Activated CD4-positive, alpha-beta T cell treated with anti-CD3 and anti-CD28 coated beads, Interleukin-2, amount 10 ng/mL, durations not matched to agents 7 days and 5 days (primary cell): ENCODE measurements at regions not wholly inside any gene's neighbourhood (a gene's known extent, or its start where the extent isn't known, plus 50 kb on each side); places are given as distances from the start of the nearest gene placed in this dataset.

Experiments used
- CTCF ChIA-PET: fragments of 350-600 bp; sonication (Branson Sonifier 250); formaldehyde crosslinking; loops from one replicate; lab custom pipeline; 2021; ENCODE audit warnings: antibody characterized with exemption; lab: Charles Lee
- POLR2A ChIA-PET: fragments of 350-600 bp; sonication (Branson Sonifier 250); formaldehyde crosslinking; loops from one replicate; lab custom pipeline; 2021; ENCODE audit warnings: antibody characterized with exemption; lab: Charles Lee
- DNase-seq: peaks from one replicate; pipeline ENCODE4 v3.0.0-alpha.2; 2020
- H3K27ac Mint-ChIP-seq: one replicate; pipeline ENCODE4 v1.8.0; 2021; ENCODE audit warnings: mild to moderate bottlenecking, moderate library complexity, mixed read lengths
- H3K27me3 Mint-ChIP-seq: one replicate; pipeline ENCODE4 v1.8.0; 2021; ENCODE audit warnings: mixed read lengths
- H3K36me3 Mint-ChIP-seq: one replicate; pipeline ENCODE4 v1.8.0; 2021; ENCODE audit warnings: low read depth, mixed read lengths
- H3K4me1 Mint-ChIP-seq: one replicate; pipeline ENCODE4 v1.8.0; 2021; ENCODE audit warnings: mixed read lengths
- H3K4me3 Mint-ChIP-seq: one replicate; pipeline ENCODE4 v1.8.0; 2021; ENCODE audit warnings: mild to moderate bottlenecking, moderate library complexity, mixed read lengths
- H3K9me3 Mint-ChIP-seq: one replicate; pipeline ENCODE4 v1.8.0; 2021; ENCODE audit warnings: mixed read lengths

- Mint-ChIP-seq H3K36me3 (peaks cover 4% of the 10 kb centered on the region), H3K27ac (peak overlapping the region; percentile 78), H3K4me3 (no peak overlapping the region), H3K9me3 (no peaks in the 10 kb centered on the region), H3K27me3 (peaks cover 21% of the 10 kb centered on the region), H3K4me1 (peaks cover 43% of the 10 kb centered on the region)
- ChIA-PET POLR2A (no interaction called here), CTCF (interaction anchor here (0.9 to 2.1 kb wide), 3 partner anchors 11 to 200 kb away, joined by 3 to 11 read pairs (median 5); no protein-coding TSS in a partner anchor)
- no peak for DNase-seq
These were observed 59.5 kb downstream of the ZIC5 start for GRCh38 chr13:99911965-99912566.

DNA sequence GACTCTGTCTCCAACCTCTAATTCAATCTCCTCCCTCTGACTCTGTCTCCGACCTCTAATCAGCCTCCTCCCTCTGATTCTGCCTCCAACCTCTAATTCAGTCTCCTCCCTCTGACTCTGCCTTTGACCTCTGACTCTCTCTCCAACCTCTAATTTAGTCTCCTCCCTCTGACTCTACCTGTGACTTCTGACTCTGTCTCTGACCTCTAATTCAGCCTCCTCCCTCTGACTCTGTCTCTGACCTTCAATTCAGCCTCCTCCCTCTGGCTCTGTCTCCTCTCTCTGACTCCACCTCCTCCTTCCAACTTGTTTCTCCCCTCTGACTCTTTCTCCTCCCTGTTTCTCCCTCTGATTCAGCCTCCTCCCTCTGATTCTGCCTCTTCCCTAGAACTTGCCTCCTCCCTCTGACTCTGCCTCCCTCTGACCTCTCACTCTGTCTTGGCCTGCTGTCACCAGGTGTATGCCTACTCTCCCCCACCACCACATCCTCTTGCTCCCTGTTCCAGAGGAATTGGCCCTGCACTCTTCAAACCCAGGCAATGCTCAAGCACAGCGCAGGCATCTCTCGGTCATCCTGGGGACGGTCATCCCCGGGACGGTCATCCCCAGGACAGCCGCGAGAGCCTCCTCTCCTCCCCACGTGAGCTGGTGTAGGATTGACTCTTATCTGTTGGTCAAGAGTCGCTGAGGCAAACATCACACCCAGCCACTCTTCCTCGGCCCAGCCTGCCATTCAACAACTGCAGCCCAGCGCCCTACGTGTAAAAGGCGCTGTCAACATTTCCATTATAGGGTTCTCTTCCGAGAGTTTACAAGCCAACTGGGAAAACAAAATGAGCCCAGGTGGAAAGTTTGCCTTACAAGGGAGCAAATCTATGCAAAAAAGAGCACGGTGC, 60.2 kb downstream of the ZIC5 start:
- Mint-ChIP-seq H3K27me3 (peaks cover 21% of the 10 kb centered on the region), H3K27ac (peak overlapping the region; percentile 78), H3K9me3 (no peaks in the 10 kb centered on the region), H3K4me1 (peaks cover 40% of the 10 kb centered on the region), H3K4me3 (no peak overlapping the region), H3K36me3 (peaks cover 4% of the 10 kb centered on the region)
- no peak for DNase-seq
- ChIA-PET CTCF (interaction anchor here (0.6 to 2.1 kb wide), 6 partner anchors 10 to 240 kb away, joined by 3 to 11 read pairs (median 3); no protein-coding TSS in a partner anchor), POLR2A (no interaction called here)

- Mint-ChIP-seq H3K9me3 (no peaks in the 10 kb centered on the region), H3K27me3 (peaks cover 25% of the 10 kb centered on the region), H3K27ac (peak overlapping the region; percentile 69), H3K4me1 (peaks cover 34% of the 10 kb centered on the region), H3K4me3 (no peak overlapping the region), H3K36me3 (peaks cover 4% of the 10 kb centered on the region)
- no peak for DNase-seq
- POLR2A ChIA-PET, result no interaction called here
- CTCF ChIA-PET, result interaction anchor here (0.6 to 0.9 kb wide), 3 partner anchors 9 to 160 kb away, joined by 3 read pairs; no protein-coding TSS in a partner anchor
These were observed 61.5 kb downstream of the ZIC5 start for GRCh38 chr13:99909836-99910619.

DNA sequence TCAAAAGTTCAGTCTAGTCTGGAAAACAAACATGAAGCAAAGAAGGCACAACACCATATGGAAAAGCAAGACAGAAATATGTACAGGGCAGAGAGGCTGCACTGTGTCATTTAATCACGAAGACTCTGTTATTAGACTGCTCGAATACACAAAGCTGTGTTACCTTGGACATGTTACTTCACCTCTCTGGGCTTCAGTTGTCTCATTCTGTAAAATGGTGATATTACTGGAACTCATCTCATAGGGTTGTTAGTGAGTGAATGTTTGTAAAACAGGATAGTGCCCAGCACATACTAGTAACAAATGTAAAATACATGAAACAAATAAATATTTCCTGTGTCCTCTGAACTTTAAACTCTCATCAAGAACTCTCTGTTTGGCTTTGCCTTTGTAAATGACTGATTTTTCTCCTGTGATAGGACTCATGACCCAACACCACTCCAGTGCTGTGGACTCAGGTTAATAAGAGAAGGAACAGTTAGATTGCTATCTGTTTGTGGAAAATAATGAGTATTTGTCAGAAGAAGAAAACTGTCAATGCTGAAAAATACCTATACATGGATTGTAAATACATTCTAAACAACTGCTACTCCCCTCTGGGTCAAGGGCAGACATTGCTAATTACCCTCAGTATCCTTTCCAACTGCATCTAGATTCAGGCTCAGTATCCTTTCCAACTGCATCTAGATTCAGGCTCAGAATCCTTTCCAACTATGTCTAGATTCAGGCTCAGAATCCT, 62.3 kb downstream of the ZIC5 start:
- DNase-seq, result no peak
- Mint-ChIP-seq H3K9me3 (no peaks in the 10 kb centered on the region), H3K27ac (no peak overlapping the region), H3K4me3 (no peak overlapping the region), H3K36me3 (peaks cover 4% of the 10 kb centered on the region), H3K27me3 (peaks cover 27% of the 10 kb centered on the region), H3K4me1 (peaks cover 30% of the 10 kb centered on the region)
- POLR2A ChIA-PET, result no interaction called here
- CTCF ChIA-PET, result interaction anchor here (0.7 kb wide), 1 partner anchor 47 kb away, joined by 3 read pairs; no protein-coding TSS in a partner anchor

DNA sequence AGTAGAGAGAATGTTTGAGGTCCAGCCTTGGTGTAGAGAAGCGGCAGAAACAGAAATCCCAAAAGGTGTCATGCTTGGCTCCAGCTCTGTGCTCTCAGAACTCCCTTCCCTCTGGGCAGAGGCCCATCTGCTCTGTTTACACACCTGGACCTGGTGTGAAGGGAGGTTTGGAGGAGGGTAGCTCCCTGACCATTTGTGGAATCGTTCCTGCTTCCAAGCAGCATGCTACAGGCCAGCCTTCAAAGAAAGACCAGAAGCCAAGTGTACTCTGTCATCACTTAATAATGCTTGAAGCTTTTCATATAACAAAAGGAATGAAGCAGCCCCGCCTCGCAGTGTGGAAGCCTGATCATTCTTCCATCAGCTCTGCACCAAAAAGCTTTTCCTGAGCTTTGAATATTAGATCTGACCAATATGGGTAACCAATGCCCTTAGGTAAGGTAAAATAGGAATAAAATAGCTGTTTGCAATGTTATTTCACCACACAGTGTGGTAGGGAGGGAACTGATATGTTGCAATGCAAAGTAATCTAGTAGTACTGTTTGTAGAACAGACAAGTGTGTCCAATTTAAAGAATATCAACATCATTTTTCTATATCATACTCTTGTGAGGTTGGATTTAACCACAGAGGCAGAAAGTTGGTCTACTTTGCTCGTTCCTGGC, 63.3 kb downstream of the ZIC5 start:
- POLR2A ChIA-PET, result no interaction called here
- peaks cover 30% of the 10 kb centered on the region for H3K27me3 Mint-ChIP-seq

GRCh38 chr13:99907627-99908026, 63.9 kb downstream of the ZIC5 start:
- ChIA-PET CTCF (interaction anchor here (1.3 to 1.5 kb wide), 3 partner anchors 9 to 10 kb away, joined by 4 to 6 read pairs (median 6); no protein-coding TSS in a partner anchor), POLR2A (no interaction called here)
- Mint-ChIP-seq H3K36me3 (peaks cover 4% of the 10 kb centered on the region), H3K4me1 (peaks cover 22% of the 10 kb centered on the region), H3K27me3 (peaks cover 35% of the 10 kb centered on the region), H3K27ac (no peak overlapping the region), H3K4me3 (no peak overlapping the region), H3K9me3 (no peaks in the 10 kb centered on the region)
- DNase-seq, result no peak

More for the DNA sequence above, 63.3 kb downstream of the ZIC5 start:
- Mint-ChIP-seq H3K4me3 (no peak overlapping the region), H3K36me3 (peaks cover 4% of the 10 kb centered on the region), H3K9me3 (no peaks in the 10 kb centered on the region), H3K27ac (no peak overlapping the region), H3K4me1 (peaks cover 25% of the 10 kb centered on the region)
- CTCF ChIA-PET, result interaction anchor here (0.7 to 1.5 kb wide), 4 partner anchors 8 to 48 kb away, joined by 3 to 6 read pairs (median 5); no protein-coding TSS in a partner anchor
- no peak for DNase-seq

DNA sequence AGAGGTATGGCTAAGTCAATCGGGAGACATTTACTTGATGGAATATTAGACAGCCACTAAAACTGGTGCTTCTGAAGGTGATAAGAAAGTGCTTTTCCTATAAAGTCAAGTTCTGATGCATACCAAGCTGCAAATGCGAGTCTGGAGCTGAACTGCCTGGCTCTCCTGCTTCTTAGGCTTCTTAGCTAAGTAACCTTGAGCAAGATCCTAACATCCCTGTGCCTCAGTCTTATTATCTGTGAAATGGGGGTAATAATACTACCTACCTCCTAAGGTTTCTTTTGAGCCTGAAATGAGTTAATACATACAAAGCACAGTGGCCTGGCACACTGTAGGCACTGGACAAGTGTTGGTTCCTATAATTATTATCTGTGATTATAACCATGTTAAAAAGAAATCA, 64.5 kb downstream of the ZIC5 start:
- Mint-ChIP-seq H3K27ac (no peak overlapping the region), H3K4me1 (peaks cover 18% of the 10 kb centered on the region), H3K36me3 (peaks cover 4% of the 10 kb centered on the region), H3K27me3 (peaks cover 37% of the 10 kb centered on the region), H3K4me3 (no peak overlapping the region), H3K9me3 (no peaks in the 10 kb centered on the region)
- CTCF ChIA-PET, result interaction anchor here (1.5 kb wide), 2 partner anchors 8 to 9 kb away, joined by 4 to 6 read pairs; no protein-coding TSS in a partner anchor
- POLR2A ChIA-PET, result no interaction called here
- no peak for DNase-seq

- Mint-ChIP-seq H3K27me3 (peaks cover 41% of the 10 kb centered on the region), H3K27ac (no peak overlapping the region), H3K4me3 (no peak overlapping the region), H3K9me3 (no peaks in the 10 kb centered on the region), H3K36me3 (no peaks in the 10 kb centered on the region), H3K4me1 (peaks cover 6% of the 10 kb centered on the region)
- ChIA-PET POLR2A (no interaction called here), CTCF (no interaction called here)
- no peak for DNase-seq
These were observed 65.8 kb downstream of the ZIC5 start for GRCh38 chr13:99905814-99906213.

DNA sequence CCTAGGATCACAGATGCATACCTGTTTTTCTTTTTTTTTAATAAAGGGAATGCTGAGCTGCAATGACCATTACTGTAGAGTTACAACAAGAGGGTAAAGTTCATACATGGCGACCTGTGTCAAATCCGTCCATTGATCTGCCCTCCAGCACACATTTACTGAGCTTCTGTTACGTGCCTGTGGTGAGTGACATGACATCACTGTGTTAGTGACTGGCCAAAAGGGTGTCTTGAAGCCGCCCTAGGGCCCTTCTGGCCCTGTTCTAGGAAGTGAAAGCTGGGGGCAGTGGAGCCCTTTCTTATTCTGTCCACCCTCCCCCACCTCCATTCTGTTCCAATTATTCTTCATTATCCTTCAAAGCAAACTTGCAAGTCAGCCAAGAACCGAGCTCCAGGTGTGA, 66.3 kb downstream of the ZIC5 start:
- Mint-ChIP-seq H3K9me3 (no peaks in the 10 kb centered on the region), H3K4me3 (no peak overlapping the region), H3K27me3 (peaks cover 44% of the 10 kb centered on the region), H3K4me1 (peaks cover 8% of the 10 kb centered on the region), H3K27ac (no peak overlapping the region), H3K36me3 (no peaks in the 10 kb centered on the region)
- CTCF ChIA-PET, result interaction anchor here (0.5 to 0.8 kb wide), 2 partner anchors 249 to 828 kb away, joined by 3 to 5 read pairs; no protein-coding TSS in a partner anchor
- POLR2A ChIA-PET, result no interaction called here
- DNase-seq, result no peak

GRCh38 chr13:99903140-99903539, 68.4 kb downstream of the ZIC5 start:
- ChIA-PET POLR2A (no interaction called here), CTCF (no interaction called here)
- no peak overlapping the region for H3K4me3 Mint-ChIP-seq
- peaks cover 46% of the 10 kb centered on the region for H3K27me3 Mint-ChIP-seq
- no peak overlapping the region for H3K27ac Mint-ChIP-seq
- no peak for DNase-seq
- H3K36me3 Mint-ChIP-seq, result no peaks in the 10 kb centered on the region
- no peaks in the 10 kb centered on the region for H3K9me3 Mint-ChIP-seq
- H3K4me1 Mint-ChIP-seq, result peaks cover 5% of the 10 kb centered on the region

DNA sequence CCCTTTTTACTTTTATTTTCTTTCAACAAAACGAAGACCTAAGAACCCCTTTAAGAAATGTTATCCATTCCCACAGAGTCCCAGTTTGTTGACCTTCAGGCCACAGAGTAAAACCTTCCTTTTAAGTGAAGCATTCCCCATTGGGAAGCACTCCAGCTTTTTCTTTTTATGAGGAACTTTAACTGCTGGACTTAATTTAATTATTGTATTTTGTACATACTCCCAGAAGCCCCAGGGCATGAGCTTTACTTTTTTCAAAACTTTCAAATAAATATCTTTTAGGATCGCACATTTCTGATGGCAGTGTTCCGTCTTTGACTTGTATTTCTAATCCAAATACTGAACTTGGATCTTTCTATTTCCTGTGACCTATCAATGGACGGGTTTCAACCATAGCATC, 68.9 kb downstream of the ZIC5 start:
- CTCF ChIA-PET, result no interaction called here
- Mint-ChIP-seq H3K36me3 (no peaks in the 10 kb centered on the region), H3K4me3 (no peak overlapping the region), H3K4me1 (peaks cover 5% of the 10 kb centered on the region), H3K9me3 (no peaks in the 10 kb centered on the region), H3K27ac (no peak overlapping the region), H3K27me3 (peaks cover 50% of the 10 kb centered on the region)
- POLR2A ChIA-PET, result no interaction called here
- DNase-seq, result no peak
